ENCODE measurements at regions not wholly inside any gene's neighbourhood (a gene's known extent, or its start where the extent isn't known, plus 50 kb on each side); places are given as distances from the start of the nearest gene placed in this dataset.
"Not testable (repeated sequence)": the region's sequence is repeated elsewhere in the genome, so short reads cannot be mapped to it uniquely, and the experiment has no call there.

GRCh38 chr7:21330462-21331178 is 97.3 kb upstream of the SP4 start:
- DNase-seq = no peak

DNA sequence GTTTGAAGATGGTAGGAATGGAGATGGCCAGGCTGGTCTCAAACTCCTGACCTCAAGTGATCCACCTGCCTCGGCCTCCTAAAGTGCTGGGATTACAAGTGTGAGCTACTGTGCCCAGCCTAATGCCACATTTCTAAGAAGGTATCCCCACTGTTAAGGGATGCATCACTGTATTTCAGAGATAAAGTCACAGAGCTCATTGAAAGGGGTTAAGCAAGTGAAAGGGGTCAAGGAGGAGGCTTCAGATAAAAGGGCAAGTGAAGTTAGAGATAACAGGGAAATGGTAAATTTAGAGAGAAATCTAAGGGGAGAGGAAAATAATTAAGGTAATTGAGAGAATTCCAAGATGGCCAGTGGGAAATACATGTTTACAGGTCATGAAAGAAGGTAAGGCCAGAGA is 93.0 kb upstream of the SP4 start:
- no peak for DNase-seq

GRCh38 chr7:21336743-21337142 is 91.1 kb upstream of the SP4 start:
- no peak for DNase-seq

DNA sequence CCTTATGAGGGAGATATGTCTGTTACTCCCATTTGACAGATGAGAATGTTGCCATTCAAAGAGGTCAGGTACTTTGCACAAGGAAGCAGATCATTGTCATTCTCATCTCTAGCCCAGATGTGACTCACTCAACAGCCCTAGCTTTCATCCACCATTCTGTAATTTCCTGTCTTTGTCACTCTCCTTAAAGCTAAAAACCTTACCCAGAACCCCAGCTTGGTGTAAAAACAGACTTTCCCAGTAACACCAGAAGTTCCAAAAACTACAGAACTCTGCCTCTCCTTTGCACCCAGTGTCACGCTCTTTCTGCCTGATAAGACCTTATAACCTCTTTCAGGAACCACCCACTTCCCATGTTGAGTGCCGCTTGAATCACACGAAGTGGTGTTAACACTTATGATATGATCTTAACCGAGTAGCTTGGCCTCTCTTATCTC is 89.1 kb upstream of the SP4 start:
- DNase-seq = no peak

DNA sequence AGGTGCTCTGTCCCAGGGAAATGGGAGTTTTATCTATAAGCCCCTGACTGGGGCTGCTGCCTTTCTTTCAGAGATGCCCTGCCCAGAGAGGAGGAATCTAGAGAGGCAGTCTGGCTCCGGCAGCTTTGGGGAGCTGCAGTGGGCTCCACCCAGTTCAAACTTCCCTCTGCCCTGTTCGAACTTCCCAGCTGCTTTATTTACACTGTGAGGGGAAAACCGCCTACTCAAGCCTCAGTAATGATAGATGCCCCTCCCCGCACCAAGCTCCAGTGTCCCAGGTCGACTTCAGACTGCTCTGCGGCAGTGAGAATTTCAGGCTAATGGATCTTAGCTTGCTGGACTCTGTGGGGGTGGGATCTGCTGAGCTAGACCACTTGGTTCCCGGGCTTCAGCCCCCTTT is 83.0 kb upstream of the SP4 start:
- not testable (repeated sequence) for DNase-seq

DNA sequence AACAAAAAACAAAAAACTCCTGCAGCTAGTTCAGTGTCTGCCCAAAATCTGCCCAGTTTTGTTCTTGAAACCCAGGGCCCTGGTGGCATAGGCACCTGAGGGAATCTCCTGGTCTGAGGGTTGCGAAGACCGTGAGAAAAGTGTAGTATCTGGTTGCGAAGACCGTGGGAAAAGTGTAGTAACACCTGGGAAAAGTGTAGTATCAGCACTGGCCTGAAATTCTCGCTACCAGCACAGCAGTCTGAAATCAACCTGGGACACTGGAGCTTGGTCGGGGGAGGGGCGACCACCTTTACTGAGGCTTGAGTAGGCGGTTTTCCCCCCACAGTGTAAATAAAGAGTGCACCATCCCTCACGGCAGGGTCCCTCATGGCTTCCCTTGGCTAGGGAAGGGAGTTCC is 82.5 kb upstream of the SP4 start:
- DNase-seq = no peak

GRCh38 chr7:21346297-21346696 is 81.6 kb upstream of the SP4 start:
- no peak for DNase-seq

DNA sequence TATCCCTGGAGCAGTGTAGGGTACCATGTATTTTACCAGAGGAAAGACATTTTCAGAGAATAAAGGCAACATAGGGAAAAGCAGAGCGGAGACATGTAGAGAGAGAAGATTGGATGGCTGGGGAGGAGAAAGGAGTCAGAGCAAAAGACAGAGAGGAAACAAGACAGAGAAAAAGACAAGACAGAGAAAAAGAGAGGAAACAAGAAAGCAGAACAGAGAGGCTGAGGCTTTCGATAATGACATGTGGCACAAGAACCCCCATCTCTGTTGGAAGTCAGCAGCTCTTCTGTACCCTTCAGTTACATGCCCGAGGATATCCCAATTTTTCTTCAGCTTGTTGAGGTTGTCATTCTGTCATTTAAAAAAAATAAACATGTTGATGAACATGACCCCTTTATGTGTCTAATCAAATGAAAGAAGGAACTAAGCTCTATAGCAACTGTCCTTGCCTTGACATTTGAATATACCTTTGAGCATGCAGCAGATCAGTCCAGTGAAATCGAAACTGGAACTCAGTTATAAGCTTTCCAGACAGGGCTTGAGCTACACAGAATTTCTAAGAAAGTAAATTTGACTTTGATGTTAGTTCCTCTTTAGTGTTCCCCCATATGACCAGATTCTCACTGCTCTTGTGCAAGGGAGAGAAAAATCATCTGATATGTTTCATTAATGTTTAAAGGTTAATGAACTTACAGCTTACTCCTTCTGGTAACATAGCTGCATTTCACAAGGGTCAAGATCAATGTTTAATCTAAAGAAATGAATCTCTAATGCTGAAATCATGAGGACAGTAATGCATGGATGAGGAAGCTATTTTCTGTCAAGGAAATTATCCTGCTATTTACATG is 75.1 kb upstream of the SP4 start:
- DNase-seq = no peak

DNA sequence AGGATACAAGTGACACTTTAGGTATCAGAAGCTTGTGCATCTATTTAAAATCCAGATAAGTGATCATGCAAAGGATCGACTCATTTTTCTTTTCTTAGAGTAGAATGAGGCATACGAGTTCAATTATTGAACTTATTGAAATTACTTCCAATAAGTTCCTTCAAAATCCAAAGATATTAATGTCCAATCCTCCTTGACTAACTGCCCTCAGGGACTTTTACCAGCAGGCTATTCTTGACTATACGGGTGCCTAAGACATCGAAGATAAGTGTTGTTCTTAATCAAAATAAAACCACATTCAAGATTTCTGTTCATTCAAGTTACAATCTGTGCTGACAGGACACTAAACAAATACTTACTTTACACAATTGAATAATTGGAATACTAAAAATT is 74.5 kb upstream of the SP4 start:
- no peak for DNase-seq

- DNase-seq = no peak
Measured at GRCh38 chr7:21354284-21354683, 73.6 kb upstream of the SP4 start.

DNA sequence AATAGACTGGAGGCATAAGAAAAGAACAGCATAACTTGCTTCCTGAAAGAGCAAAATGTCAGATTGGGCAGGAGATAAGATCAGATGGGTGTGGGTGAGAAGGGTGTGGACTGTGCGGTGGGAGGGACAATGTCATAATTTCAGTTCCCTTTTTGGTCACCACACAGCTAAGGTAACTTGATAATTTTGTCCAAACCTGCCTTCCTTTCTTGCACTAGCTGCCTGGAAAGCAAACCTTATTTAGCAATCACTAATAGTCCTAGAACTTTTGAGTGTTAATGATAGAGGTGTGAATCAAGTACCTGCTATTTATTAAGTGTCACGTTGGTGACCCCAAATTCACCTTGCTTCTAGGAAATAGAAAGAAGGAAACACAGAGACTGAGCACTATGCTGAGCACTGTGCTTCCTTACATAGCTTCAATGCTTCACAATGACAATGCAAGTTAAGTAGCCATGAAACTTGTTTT is 72.4 kb upstream of the SP4 start:
- no peak for DNase-seq

DNA sequence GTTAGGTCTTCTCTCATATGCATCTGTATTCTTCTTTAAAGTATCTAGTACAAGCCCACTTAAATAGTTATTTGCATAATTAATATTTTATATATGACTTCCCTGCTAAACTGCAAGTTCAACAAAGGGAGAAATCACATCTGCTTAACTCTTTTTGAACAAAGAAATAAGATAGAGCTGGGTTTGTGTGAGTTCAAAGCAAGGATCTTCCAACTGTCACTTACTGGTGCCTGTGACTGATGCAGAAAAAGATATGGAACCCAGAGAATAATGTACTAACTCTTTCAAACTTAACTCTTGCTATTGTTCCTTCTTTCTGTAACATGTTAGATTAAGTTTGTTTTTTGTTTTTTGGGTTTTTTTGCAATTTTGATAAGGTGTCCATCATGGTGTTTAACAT is 71.3 kb upstream of the SP4 start:
- no peak for DNase-seq

DNA sequence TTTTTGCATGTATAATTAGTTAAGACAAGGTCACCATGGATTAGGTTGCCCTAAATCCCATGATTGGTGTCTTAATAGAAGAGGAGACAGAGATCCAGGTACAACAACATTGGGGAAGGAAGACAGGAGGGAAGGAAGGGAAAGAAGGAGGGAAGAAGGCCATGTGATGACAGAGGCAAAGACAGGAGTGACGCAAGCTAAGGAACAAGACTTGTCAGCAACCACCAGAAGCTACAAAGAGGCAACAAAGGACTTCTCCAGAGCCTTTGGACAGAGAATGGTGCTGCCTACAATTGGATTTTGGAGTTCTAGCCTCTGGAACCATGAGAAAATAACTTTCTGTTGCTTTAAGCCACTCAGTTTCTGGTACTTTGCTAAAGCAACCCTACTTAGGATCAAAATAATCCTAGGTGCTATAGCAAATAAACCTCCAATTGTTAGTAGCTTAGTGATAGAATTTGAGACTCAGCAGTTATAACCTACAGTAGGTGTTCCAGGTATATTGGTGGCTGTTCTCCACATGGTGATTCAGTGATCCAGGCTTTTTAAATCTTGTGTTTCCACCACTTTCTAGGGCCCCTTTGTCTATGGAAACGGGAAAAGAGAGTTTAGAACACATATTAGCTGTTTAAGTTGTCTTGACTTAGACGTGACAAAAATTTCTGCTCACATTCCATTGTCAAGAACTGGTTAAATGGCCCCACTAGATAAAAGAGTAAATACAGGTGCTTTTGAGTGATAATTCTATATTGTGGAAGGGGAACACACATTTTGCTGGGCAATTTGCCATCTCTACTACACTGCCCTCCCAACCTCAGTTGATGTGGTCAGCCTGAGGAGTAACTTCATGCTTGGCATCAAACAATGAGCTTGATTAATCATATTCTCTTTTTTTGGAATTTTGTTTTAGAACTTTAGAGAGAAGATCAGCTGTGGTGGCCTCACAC is 70.5 kb upstream of the SP4 start:
- no peak for DNase-seq

DNA sequence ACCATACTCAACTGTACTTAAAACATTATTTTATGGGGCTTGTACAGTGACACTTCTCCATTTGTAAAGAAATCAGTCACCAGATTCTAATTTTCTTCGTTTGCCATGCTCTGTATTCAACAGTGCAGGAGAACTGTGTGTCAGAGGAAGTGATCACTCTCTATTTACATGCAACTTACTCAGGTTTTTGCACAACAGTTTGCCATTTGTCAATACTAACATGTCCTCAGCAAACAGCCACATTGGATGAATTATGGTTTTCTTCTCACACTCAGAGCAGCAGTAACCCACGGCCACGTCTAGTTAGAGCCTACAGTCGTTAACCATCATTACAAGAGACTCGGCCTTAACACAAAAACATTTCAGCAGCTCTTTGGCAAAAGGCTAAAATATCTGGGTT is 69.2 kb upstream of the SP4 start:
- DNase-seq = no peak

GRCh38 chr7:21359163-21359562 is 68.7 kb upstream of the SP4 start:
- no peak for DNase-seq

DNA sequence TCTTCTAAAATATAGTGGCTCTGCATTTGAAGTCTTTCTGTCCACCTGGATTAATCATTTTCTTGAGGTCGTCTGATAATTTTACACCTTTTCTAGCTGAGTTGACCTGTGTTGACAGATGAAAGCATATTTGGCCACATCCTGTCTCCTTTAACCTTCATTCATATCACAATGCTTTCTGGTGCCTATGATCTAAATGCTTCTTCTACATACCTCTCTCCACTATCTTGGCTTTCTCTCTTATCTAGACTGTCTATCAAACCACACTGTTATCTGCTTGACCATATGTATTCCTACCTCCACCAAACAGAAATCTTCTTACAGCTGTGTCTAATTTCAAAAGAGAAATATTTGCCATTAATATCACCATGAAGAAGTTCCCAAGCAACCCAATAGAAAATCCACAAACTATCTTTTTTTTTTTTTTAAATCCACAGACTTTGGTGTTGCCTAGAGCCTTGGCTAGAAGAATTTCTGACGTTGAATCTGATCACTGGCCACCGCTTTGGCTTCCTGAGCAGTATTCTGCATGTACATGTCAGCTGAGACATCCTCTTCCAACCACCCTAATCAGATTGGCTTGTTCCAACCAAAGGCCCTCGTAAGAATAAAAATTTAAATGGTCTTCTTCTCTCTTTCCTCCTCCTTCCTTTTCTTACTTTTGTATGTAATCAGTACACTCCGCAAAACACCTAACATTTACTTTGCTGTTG is 66.3 kb upstream of the SP4 start:
- DNase-seq = no peak

GRCh38 chr7:21364801-21365271 is 63.0 kb upstream of the SP4 start:
- DNase-seq = no peak

- no peak for DNase-seq
Measured at GRCh38 chr7:21365866-21366624, 61.8 kb upstream of the SP4 start.

DNA sequence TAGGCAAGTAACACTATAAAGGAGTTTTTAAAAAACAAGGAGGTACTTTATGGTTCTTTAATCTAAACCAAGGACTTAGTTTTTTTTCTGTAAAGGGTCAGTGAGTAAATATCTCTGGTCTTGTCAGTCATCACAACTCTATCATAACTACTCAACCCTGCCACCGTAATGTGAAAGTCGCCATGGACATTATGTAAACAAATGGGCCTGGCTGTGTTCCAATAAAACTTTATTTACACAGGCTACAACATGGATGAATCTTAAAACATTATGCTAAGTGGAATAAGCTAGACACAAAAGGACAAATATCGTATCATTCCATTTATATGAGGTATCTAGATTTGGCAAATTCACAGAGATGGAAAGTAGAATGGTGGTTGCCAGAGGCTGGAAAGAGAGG is 60.8 kb upstream of the SP4 start:
- DNase-seq = no peak

GRCh38 chr7:21367537-21367936 is 60.3 kb upstream of the SP4 start:
- no peak for DNase-seq

- DNase-seq = no peak
Measured at GRCh38 chr7:21368317-21368716, 59.6 kb upstream of the SP4 start.
